CD4-positive, alpha-beta T cell treated with Interleukin-12 subunit alpha and Interleukin-12 subunit beta, for 1 hour (primary cell): ENCODE measurements at regions not wholly inside any gene's neighbourhood (a gene's known extent, or its start where the extent isn't known, plus 50 kb on each side); places are given as distances from the start of the nearest gene placed in this dataset.
A peak's percentile ranks its signal among the peaks of the same experiment; 100 is the strongest.

ENCODE experiments used
- DNase-seq: peaks from one replicate; pipeline ENCODE4 v3.0.0-alpha.2; 2020

DNA sequence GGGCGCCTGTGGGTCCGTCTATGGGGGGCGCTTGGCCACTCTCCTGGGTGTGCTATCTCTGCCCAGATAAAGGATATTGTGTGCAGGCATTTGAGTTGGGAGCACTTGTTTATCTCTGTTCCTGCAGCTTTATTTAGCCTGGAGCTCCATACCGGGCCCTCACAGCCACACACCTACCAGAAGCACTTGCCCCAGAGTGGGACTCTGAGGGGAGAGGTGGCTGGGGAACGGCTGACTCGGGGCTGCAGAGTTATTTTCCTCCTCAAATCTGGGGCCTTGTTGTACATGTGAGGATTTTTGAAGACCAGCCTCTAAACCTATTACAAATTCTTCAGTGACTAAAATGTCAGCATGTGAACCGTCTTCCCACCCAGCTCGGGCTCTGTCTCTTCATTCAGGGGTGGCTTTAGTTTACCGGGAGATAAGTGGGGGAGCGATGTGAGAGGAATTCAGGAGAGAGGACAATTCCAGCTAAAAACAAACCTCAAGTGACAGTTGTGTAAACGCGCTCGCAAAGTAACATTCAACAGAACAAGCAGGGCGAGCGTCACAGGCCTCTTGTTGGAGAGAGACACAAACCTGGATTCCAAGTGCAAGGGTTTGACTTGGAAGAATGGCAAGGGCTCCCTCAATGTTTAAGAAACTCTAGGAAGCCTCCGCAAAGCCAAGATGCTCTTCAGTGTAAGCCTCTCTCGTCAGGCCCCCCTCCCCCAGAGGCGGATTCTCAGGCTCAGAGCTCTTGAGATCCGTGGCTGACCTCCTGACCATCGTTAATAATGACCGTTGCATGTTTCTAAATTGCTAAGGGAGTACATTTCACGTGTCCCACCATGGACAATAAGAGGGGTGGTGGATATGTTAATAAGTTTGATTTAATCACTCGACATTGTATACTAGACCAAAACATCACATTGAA is 548.9 kb downstream of the QKI start:
- DNase-seq = no peak

DNA sequence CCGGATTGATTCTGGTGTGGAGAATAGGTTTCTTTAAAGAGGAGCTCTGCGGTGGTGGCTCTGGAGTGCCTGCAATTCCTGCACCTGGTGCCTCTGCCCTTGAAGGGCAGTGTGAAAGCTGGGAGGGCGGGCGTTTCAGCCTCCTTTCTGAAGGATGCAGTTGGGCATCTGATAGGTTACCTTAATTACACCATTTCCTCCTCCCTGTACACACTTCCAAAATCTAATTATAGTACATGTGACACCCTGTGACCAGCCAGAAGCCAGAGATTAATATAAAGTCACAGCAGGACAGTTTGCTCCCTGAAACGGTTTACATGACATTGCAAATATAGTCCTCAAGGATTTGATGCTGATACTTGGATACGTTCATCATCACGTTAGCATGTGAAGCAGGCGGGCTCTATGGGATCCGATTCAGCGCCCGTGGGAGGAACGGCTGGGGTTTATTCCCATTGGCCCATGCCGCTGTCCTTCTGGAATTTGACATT is 548.2 kb downstream of the QKI start:
- DNase-seq = no peak

DNA sequence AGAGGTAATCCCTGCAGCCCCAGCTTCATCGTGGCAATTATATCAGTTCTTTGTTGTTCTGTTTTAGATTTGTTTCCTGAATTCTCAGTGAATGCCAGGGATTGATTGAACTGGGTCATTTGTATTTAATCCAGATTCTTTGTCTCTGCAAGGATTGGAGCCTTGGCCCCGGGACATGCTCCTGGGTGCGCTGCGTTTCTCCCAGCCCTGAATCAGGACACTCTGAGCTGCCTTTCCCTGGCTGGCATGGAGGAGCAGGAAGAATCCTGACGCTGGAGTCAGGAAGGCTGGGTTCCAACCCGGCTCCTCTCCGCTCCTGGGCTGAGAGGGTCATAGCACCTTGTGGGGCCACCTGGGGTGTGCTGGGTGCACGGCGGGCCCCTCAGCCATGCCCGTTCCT is 545.6 kb downstream of the QKI start:
- DNase-seq = no peak

DNA sequence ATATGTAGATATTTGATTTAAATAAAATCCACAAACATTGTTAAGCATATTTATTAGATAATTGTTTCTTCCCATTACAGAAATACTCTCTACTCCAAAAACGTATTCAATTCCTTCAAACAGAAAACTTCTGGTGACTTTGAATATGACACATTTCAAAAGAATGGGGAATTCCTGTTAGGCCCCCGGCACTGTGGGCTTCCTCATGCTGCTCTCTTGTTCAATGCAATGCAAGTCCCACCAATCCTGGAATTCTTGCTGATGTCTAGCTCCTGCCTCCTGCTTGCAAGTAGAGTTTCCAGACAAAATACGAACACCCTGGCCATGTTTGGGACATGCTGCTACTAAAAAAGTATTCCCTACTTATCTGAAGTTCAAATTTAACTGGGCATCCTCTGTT is 544.1 kb downstream of the QKI start:
- DNase-seq = no peak

DNA sequence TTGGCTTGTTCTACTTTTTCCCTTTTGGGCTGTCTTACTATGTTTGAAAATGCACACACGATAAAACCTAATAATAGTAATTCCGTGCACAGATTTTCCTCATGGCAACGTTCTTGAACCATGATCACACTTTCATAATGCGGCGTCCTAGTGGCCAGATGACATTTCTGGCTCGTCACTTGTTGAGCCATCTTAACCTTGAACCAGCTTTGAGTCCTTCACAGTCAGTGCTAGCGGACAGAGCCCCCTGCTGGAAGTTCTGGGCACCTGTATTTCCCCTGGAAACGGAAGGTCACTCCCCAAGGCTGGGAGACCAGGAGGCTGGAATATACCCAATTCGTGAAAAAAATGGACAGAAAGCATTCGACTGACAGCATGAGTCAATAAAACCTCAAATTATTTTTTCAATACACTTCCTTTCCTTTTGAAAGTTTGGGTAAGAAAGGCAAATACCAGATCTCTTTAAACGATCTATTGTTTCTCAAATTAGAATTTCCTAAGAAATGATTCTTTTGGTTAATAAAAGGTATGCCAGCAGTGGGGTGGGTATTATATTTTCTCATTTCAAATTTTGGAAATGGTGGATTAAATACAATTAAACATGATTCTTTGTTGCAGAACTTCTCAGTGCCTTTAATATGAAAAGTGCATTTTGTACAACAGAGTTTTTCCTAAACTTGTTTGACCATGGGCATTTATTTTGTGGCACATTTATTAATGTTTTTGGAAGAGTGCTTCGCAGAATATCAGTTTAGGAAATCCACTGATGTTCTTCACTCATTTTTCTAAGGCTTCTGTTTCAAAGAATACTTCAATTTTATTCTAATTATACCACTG is 542.3 kb downstream of the QKI start:
- peak; percentile 58 for DNase-seq

DNA sequence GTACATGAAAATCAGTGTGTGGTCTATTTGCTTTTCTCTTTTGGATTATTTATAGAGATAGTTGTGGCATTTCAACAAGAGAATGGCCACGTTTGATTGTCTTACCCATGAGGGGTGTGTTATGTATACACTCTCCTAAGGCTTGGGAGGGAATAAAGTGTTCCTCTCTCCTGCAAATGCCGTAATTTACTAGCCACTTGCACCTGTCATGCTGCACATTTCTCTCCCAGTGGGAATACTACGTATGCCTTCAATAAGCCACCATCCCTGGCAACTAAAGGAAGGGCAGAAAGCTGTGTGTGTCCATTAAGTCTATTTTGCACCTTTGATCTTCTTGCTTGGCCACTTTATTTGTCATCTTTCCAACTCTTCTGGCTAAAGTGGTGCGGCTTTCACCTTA is 541.2 kb downstream of the QKI start:
- no peak for DNase-seq

DNA sequence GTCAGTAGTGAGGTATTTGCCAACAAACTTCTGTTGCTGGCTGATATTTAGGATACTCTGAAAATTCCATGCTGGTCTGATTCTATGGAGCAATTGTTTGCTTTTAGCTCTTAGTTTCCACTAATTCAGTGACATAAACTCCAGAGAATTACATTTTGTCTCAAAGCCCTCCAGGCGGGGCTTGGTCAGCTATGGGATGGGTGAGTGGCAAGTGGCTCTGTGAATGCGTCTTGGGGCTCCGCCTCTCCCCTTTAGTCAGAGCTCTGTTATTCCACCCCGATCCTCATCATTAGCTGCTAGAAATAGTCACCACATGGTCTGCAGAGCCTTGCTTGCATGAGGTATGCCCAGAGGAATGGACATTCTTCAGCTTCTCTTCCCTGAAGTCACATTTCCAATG is 540.6 kb downstream of the QKI start:
- DNase-seq = no peak

DNA sequence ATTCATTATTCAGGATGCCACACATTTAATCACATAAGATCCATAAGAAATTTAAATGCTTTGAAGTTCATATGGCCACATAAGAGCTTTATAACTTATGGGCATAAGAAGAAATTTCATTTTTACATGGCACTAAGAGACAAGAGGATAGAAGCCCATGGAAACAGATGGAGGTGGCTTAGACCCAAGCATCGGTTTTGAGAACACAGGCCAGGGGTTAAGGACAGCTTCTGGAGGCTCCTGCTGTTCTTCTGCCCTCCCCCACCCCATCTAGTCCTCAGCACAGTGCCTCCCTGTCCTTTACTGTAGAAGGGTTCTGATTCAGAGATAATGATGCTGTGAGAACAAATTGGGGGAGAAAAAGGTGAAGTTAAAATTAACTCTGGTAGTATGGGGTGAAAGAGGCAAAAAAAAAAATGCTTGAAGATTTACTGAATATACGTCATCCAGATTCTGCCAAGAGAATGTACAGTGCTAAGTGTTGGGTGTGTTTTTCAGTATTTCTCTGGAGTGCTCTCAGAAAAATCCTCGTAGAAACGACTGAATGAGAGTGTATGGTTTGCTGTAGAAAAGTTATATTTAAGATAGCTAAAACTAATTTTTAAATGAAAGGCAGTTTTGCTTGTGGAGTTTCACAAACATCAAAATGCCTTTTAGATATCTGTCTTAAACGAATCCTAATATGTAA is 539.7 kb downstream of the QKI start:
- no peak for DNase-seq

DNA sequence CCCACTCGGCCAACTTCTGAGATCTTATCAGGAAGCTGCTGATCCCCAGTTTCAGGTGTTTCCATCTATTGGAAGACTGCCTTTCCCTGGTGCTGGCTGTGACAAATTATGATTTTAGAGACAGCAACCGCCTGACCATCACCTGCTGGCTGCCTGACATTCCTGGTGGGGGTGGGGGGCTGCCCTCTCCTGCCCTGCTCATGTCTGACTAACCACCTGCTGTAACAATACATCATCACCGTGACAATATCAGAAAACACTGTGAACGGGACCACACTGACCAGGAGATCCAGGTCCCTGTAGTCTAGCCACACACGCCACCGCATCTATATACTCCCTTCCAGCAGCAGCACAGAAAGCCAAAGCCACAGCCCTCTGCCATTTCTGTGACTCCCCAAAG is 537.5 kb downstream of the QKI start:
- DNase-seq = no peak

DNA sequence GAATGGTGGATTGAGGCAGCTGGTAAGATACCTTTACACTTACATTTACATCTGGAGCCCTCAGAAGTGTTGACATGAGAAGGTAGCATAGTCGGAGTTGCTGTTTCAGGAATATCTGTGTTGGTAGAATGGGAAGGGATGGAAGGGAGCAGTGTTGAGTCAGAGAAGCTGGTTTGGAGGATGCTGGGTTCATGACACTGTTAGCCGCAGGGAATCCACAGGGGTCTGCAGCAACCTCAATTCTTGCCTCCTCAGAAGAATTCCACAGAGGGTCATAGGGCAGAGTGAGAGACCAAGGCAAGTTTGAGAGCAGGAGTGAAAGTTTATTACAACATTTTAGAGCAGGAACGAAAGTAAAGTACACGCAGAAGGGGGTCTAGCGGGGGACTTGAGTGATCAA is 536.8 kb downstream of the QKI start:
- no peak for DNase-seq

DNA sequence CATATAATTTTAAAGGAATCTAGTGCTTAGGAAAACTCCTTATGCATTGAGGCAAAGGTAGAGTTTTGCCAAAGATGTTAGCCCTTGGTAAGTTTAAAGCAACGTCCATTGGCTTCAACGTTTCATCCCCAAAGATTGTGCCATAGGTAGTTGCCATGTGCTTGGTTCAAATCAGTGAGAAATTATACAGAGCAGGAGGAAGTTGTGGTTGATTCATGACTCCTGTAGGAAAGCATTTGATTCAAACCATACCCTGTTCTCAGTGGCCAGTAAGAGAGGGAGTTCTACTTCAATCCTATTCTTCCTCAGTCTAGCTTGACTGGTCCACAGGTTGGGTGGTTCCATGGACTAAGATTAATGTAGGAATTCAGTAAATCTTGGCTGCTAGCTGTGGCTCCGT is 535.6 kb downstream of the QKI start:
- no peak for DNase-seq

DNA sequence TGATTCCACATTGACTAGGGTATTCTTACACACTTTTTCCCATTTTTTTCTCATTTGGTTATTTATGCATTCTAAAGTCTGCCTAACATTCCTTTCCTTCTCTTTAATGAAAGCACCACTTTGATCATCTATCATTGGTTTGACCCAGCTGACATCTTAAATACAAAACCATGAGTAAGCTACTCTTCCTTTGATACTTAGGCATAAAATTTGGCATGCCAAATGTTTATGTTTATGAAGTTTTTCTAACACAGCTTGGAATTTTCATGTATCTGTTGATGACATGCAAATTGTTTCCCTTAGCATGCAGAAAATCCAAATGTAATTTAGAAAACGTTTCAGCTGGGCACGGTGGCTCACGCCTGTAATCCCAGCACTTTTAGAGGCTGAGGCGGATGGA is 534.9 kb downstream of the QKI start:
- DNase-seq = no peak

DNA sequence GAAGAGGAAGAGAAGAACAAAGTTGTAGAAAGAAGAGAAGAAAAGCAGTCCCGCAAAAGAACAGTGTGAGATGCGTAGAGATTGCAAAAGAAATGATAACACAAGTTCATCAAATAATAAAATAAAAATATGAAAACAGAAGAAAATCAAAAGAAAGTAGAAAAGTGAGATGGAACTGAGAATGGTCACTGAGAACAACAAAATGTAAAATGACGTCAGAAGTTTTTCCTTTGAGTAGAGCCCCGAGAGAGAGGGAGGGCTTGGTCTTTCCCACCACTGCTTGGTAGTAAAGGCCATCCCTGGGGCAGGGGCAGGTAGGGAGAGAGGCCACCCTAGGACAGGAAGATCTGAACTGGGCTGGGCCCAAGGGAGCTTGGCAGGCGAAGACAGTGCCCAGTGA is 533.7 kb downstream of the QKI start:
- no peak for DNase-seq

DNA sequence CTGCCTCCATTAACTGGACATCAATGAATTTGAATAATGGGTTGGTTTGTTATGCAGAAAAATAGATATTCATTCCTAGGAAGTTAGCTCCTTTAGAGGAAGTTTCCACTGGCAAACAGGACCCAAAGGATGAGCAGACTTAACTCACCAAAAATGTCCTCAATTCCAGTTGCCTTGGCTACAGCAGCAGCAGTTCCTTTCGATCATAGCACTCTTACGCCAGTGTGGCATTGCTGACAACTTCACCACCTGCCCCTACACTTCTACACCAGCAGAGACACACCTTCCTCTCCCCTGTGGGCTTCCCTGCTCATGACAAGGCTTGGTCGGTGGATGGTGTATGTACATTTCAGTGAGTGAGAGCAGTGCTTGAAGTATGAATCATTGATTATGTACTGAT is 532.8 kb downstream of the QKI start:
- DNase-seq = no peak

DNA sequence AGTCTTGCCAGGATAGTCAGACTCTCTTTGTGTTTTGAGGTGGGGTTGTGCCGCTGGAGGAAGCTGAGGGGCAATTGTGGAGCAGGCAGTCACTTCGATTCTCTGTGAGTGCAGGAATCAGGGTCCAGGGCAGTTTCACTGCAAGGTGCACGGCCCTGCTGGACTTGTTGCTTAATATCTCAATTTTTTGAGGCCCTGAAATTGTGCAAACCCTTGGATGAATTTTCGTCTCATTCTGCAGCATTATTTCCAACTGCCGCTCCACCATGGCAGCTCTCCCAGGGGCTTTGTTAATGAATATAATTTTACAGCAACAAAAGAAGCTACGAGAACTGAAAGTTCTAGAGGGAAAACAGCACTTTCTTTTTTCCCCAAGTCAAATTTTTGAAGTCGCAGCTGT is 531.9 kb downstream of the QKI start:
- DNase-seq = no peak

DNA sequence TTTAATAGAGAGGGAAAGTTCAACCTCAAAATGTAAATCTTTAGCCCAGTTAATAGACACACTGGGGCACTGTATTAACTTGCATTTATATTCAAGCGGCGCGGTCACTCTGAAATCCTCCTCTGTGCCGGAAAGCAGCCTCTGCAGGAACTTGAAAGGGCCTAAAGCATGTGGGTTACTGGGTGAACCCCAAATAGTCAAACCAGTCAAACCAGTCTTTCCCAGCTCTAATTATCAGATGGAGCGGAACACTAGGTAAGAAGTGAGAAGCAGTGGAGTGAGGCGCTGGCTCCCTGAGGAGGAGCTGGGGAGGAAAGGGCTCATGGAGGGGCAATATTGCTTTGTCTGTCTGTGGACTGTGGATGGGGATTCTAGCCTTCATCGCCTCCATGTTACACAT is 531.3 kb downstream of the QKI start:
- no peak for DNase-seq

DNA sequence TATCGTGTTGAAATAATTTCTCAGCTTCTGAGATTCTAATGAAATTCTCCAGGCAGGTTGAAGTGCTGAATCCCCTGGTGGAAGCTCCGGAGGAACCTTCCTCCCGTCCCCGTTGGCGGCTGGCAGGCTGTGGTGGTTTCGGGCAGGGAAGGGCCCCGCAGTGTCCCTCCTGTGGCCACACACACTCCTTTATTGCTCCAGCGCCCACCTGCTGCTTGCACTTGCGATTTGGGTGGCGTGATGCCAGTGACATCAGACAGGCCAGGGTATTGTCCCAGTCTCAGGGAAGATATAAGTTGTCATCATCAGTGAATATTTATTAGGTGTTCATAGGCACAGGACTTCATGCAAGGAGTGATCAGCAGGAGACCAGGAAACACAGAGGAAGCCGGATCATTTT is 530.4 kb downstream of the QKI start:
- DNase-seq = no peak

DNA sequence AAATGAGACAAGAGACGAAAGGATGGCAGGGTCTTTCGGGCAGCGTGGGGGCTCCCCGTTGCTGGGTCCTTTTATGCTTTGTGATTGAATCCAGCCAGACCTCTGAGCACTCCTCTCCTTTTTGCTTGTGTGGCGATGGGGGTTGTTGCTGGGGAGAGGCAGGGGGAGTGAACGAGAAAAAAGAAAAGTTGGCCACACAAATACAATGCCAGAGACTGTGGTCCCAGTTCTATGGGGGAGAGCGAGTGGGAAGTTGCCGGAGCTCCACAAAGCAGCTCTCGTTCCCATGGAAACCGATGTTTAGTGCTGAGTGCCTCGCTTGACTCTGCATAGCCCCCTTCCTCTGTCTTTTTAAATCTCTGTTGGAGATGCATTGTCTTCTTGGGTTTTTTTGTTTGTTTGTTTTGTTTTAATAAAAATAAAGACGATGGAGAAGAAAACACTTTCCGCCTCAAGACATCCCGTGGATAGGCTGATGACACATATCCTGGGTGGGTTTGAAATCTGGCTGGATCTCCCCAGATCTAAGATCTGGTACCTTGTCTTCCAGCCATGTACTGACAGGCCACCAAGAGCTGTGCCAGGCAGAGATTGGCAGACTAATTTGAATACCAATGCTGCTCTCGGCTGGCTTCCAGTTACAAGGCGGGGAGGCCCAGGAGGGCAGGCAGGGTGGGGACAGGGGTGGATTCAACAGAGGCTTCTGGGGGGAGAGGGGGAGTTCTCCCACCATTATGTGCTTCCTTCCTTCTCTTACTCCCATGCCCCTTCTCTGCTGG is 529.3 kb downstream of the QKI start:
- no peak for DNase-seq

DNA sequence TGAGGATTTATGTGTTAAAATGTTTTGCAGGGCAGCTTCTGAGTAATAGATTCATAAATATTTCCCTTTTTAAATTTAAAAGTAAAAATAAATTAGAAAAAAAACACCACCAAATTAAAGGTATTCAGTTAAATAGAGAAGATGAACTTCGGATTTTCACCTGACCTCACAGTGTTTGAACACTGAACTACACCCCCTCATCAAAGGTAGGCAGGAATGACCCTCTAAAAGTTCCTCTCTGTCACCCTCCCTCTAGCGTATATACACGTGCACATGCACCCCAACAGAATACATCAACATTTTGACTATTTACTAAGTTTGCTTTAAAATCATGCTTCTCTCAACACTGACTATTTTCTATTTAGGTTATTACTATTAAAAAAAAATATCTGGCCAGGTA is 528.3 kb downstream of the QKI start:
- no peak for DNase-seq

DNA sequence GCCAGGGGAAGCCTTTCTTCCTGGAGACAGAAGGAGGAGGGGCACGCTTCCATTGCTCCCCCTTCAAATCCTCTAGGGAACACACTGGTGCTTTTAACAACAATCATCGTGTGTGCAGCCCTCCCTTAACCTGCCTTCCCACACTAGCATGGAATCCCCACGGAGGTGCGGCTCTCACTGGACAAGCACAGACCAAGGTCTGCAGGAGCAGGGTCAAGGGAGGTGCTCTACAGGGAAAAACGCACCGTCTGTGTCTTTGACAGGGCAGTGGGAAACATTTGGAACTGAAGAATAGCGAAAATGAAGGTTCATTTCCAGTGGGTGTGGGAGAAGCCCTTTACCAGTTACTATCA is 527.1 kb downstream of the QKI start:
- DNase-seq = no peak

DNA sequence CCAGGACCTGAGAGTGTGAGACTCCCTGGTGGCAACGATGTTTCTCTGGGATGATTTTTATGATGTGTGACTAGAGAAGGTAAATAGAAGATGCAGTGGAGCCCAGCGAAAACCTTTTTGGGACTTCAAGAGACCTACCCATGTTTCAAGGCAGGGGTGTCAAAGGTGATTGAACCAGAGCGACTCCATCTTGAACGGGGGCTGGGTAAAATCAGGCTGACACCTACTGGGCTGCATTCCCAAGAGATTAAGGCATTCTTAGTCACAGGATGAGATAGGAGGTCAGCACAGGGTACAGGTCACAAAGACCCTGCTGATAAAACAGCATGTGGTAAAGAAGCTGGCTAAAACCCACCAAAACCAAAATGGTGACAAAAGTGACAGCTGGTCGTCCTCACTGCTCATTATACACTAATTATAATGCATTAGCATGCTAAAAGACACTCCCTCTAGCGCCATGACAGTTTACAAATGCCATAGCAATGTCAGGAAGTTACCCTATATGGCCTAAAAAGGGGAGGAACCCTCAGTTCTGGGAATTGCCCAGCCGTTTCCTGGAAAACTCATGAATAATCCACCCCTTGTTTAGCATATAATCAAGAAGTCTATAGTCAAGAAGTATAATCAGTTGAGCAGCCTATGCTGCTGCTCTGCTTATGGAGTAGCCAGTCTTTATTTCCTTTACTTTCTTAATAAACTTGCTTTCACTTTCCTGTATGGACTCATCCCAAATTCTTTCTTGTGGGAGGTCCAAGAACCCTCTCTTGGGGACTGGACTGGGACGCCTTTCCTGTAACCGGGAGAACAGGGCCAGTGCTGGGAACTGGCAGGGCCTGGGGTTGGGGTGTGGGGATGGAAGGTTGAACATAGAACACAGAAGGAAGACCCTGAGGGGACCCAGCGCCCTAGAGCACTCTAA is 526.4 kb downstream of the QKI start:
- no peak for DNase-seq

DNA sequence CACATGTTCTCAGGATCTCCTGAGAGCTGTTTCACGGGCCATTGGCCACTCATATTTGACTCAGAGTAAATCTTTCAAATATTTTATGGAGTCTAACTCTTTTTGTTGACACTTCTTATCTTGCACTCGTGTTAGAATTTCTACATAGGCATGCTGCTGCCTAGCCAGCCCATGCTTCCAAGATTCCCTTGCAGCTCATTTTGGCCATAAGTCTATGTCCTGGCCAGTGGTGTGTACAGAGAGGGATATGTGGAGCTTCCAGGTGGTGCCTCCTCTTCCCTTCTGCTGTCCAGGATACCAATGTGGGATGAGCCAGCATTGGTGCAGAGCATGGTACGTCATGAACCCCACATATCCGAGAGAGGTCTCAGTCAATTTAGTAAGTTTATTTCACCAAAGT is 522.6 kb downstream of the QKI start:
- DNase-seq = no peak
